ENCODE measurements at regions not wholly inside any gene's neighbourhood (a gene's known extent, or its start where the extent isn't known, plus 50 kb on each side); places are given as distances from the start of the nearest gene placed in this dataset.

DNA sequence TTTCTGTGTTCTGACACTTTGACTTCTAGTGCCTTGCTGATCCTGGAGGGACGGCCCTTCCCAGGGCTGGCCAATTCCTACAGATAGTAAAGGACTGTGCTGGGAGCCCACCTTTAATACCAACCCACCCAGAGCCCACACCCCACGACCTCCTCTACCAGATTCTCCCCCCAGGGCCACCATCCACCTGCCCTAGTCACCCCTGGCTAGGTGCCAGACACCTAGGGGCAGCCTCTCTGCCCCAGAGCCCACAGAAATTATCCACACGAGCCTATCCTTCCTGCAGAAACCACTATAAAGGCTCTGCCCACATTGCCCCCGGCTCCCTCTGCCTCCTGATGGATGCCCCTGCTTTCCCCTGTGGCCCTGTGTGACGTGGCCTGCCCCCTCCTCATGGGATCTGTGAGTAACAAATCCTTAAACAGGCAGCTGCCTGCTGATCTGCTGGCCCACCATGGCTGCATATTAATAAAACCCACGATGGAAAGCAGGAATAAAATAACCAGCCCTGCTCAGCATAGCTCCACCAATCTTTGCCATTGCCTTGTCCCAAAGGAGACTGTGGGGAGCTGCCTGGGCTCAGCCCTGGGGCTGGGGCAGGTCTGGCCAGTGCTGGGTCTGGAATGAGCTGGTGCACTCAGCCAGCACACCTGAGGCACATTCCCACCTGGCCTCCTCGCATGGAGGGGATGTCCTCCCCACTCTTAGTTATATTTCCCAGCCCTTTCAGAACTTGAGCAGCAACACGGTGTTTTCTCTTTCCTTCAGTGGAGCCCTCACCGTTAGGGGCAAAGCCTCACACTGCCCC lies 488.5 kb downstream of the NPHP4 start:
- TF ChIP-seq, protein P1, sequence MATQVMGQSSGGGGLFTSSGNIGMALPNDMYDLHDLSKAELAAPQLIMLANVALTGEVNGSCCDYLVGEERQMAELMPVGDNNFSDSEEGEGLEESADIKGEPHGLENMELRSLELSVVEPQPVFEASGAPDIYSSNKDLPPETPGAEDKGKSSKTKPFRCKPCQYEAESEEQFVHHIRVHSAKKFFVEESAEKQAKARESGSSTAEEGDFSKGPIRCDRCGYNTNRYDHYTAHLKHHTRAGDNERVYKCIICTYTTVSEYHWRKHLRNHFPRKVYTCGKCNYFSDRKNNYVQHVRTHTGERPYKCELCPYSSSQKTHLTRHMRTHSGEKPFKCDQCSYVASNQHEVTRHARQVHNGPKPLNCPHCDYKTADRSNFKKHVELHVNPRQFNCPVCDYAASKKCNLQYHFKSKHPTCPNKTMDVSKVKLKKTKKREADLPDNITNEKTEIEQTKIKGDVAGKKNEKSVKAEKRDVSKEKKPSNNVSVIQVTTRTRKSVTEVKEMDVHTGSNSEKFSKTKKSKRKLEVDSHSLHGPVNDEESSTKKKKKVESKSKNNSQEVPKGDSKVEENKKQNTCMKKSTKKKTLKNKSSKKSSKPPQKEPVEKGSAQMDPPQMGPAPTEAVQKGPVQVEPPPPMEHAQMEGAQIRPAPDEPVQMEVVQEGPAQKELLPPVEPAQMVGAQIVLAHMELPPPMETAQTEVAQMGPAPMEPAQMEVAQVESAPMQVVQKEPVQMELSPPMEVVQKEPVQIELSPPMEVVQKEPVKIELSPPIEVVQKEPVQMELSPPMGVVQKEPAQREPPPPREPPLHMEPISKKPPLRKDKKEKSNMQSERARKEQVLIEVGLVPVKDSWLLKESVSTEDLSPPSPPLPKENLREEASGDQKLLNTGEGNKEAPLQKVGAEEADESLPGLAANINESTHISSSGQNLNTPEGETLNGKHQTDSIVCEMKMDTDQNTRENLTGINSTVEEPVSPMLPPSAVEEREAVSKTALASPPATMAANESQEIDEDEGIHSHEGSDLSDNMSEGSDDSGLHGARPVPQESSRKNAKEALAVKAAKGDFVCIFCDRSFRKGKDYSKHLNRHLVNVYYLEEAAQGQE (IDR thresholded peaks at IDR 0.05; ENCODE audit: unreplicated experiment) = no peak
- no peak for TF ChIP-seq ZNF331 (CRISPR knock-in tag; IDR thresholded peaks at IDR 0.05; ENCODE audit: low read depth)
- no peak for TF ChIP-seq CREB1 (CRISPR knock-in tag; IDR thresholded peaks at IDR 0.05; ENCODE audit: low read depth)
- no peak for TF ChIP-seq JUNB (IDR thresholded peaks at IDR 0.05; ENCODE audit: unreplicated experiment)
- TF ChIP-seq STAT1 (IDR thresholded peaks at IDR 0.05; ENCODE audit: unreplicated experiment) = no peak
- no peak for TF ChIP-seq POLR2AphosphoS5 (IDR thresholded peaks at IDR 0.05; ENCODE audit: low read depth)
- no peak for TF ChIP-seq NANOG (IDR thresholded peaks at IDR 0.05; ENCODE audit: borderline replicate concordance)
- no peak for TF ChIP-seq EZH2 (IDR thresholded peaks at IDR 0.05; ENCODE audit: low read depth, unreplicated experiment)
- no peak for TF ChIP-seq ZNF114 (CRISPR knock-in tag; IDR thresholded peaks at IDR 0.05)
- TF ChIP-seq, protein P2, sequence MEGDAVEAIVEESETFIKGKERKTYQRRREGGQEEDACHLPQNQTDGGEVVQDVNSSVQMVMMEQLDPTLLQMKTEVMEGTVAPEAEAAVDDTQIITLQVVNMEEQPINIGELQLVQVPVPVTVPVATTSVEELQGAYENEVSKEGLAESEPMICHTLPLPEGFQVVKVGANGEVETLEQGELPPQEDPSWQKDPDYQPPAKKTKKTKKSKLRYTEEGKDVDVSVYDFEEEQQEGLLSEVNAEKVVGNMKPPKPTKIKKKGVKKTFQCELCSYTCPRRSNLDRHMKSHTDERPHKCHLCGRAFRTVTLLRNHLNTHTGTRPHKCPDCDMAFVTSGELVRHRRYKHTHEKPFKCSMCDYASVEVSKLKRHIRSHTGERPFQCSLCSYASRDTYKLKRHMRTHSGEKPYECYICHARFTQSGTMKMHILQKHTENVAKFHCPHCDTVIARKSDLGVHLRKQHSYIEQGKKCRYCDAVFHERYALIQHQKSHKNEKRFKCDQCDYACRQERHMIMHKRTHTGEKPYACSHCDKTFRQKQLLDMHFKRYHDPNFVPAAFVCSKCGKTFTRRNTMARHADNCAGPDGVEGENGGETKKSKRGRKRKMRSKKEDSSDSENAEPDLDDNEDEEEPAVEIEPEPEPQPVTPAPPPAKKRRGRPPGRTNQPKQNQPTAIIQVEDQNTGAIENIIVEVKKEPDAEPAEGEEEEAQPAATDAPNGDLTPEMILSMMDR (conservative IDR thresholded peaks at IDR 0.05; ENCODE audit: low read depth in 2 of 2) = no peak
- TF ChIP-seq, protein P3, sequence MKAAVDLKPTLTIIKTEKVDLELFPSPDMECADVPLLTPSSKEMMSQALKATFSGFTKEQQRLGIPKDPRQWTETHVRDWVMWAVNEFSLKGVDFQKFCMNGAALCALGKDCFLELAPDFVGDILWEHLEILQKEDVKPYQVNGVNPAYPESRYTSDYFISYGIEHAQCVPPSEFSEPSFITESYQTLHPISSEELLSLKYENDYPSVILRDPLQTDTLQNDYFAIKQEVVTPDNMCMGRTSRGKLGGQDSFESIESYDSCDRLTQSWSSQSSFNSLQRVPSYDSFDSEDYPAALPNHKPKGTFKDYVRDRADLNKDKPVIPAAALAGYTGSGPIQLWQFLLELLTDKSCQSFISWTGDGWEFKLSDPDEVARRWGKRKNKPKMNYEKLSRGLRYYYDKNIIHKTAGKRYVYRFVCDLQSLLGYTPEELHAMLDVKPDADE (IDR thresholded peaks at IDR 0.05) = no peak
- TF ChIP-seq EZH2phosphoT487 (IDR thresholded peaks at IDR 0.05; ENCODE audit: unreplicated experiment) = no peak
- TF ChIP-seq, protein P4, sequence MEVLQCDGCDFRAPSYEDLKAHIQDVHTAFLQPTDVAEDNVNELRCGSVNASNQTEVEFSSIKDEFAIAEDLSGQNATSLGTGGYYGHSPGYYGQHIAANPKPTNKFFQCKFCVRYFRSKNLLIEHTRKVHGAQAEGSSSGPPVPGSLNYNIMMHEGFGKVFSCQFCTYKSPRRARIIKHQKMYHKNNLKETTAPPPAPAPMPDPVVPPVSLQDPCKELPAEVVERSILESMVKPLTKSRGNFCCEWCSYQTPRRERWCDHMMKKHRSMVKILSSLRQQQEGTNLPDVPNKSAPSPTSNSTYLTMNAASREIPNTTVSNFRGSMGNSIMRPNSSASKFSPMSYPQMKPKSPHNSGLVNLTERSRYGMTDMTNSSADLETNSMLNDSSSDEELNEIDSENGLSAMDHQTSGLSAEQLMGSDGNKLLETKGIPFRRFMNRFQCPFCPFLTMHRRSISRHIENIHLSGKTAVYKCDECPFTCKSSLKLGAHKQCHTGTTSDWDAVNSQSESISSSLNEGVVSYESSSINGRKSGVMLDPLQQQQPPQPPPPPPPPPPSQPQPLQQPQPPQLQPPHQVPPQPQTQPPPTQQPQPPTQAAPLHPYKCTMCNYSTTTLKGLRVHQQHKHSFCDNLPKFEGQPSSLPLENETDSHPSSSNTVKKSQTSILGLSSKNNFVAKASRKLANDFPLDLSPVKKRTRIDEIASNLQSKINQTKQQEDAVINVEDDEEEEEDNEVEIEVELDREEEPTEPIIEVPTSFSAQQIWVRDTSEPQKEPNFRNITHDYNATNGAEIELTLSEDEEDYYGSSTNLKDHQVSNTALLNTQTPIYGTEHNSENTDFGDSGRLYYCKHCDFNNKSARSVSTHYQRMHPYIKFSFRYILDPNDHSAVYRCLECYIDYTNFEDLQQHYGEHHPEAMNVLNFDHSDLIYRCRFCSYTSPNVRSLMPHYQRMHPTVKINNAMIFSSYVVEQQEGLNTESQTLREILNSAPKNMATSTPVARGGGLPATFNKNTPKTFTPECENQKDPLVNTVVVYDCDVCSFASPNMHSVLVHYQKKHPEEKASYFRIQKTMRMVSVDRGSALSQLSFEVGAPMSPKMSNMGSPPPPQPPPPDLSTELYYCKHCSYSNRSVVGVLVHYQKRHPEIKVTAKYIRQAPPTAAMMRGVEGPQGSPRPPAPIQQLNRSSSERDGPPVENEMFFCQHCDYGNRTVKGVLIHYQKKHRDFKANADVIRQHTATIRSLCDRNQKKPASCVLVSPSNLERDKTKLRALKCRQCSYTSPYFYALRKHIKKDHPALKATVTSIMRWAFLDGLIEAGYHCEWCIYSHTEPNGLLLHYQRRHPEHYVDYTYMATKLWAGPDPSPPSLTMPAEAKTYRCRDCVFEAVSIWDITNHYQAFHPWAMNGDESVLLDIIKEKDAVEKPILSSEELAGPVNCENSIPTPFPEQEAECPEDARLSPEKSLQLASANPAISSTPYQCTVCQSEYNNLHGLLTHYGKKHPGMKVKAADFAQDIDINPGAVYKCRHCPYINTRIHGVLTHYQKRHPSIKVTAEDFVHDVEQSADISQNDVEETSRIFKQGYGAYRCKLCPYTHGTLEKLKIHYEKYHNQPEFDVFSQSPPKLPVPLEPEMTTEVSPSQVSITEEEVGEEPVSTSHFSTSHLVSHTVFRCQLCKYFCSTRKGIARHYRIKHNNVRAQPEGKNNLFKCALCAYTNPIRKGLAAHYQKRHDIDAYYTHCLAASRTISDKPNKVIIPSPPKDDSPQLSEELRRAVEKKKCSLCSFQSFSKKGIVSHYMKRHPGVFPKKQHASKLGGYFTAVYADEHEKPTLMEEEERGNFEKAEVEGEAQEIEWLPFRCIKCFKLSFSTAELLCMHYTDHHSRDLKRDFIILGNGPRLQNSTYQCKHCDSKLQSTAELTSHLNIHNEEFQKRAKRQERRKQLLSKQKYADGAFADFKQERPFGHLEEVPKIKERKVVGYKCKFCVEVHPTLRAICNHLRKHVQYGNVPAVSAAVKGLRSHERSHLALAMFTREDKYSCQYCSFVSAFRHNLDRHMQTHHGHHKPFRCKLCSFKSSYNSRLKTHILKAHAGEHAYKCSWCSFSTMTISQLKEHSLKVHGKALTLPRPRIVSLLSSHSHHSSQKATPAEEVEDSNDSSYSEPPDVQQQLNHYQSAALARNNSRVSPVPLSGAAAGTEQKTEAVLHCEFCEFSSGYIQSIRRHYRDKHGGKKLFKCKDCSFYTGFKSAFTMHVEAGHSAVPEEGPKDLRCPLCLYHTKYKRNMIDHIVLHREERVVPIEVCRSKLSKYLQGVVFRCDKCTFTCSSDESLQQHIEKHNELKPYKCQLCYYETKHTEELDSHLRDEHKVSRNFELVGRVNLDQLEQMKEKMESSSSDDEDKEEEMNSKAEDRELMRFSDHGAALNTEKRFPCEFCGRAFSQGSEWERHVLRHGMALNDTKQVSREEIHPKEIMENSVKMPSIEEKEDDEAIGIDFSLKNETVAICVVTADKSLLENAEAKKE (CRISPR knock-in tag; IDR thresholded peaks at IDR 0.05) = no peak
- Histone ChIP-seq H3K27me3 (ENCODE audit: insufficient read depth) (no peaks in the 10 kb centered on the region), H2AFZ (no peak overlapping the region), H3K27ac (ENCODE audit: low read depth) (no peak overlapping the region), H3K4me1 (ENCODE audit: insufficient read depth) (no peaks in the 10 kb centered on the region), H3K4me3 (no peak overlapping the region), H3F3A (replicated peaks; ENCODE audit: low read depth) (no peaks in the 10 kb centered on the region), H3K4me2 (no peak overlapping the region), H3K79me2 (replicated peaks; ENCODE audit: insufficient read depth) (no peaks in the 10 kb centered on the region), H4K20me1 (replicated peaks; ENCODE audit: insufficient read depth) (no peaks in the 10 kb centered on the region), H3K36me3 (ENCODE audit: insufficient read depth) (no peaks in the 10 kb centered on the region), H3K9me2 (ENCODE audit: insufficient read depth) (no peaks in the 10 kb centered on the region)
- Mint-ChIP-seq H3K27ac (no peak overlapping the region), H3K4me3 (no peak overlapping the region), H3K9me3 (no peaks in the 10 kb centered on the region), H3K27me3 (ENCODE audit: insufficient read depth, low read depth, poor library complexity) (peaks cover 4% of the 10 kb centered on the region), H3K4me1 (no peaks in the 10 kb centered on the region; the same call in 2 of the 3 replicates), H3K36me3 (ENCODE audit: low read depth) (no peaks in the 10 kb centered on the region)
- DNase-seq (ENCODE audit: low spot score) (no peak), ATAC-seq (no peak)
